Superior temporal gyrus (tissue), 1 donor: ENCODE measurements at regions not wholly inside any gene's neighbourhood (a gene's known extent, or its start where the extent isn't known, plus 50 kb on each side); places are given as distances from the start of the nearest gene placed in this dataset.

ENCODE experiments used
- DNase-seq: peaks from one replicate; pipeline ENCODE4 v3.0.0-alpha.2; 2016; ENCODE audit errors: extremely low spot score

GRCh38 chr2:206845877-206846276 lies 80.5 kb downstream of the FASTKD2 start:
- DNase-seq, result no peak

- no peak for DNase-seq
These were observed 80.9 kb downstream of the FASTKD2 start for GRCh38 chr2:206846331-206846730.

GRCh38 chr2:206846981-206847834 lies 81.8 kb downstream of the FASTKD2 start:
- DNase-seq, result peak; percentile 27

GRCh38 chr2:206850369-206850768 lies 85.0 kb downstream of the FASTKD2 start:
- DNase-seq, result no peak

GRCh38 chr2:206851521-206851920 lies 86.1 kb downstream of the FASTKD2 start:
- DNase-seq, result no peak

GRCh38 chr2:206853915-206854314 lies 85.4 kb upstream of the CPO start:
- no peak for DNase-seq

- DNase-seq, result peak; percentile 17
These were observed 83.5 kb upstream of the CPO start for GRCh38 chr2:206855585-206856433.

- DNase-seq, result no peak
These were observed 82.8 kb upstream of the CPO start for GRCh38 chr2:206856513-206856912.

GRCh38 chr2:206858687-206859329 lies 80.5 kb upstream of the CPO start:
- no peak for DNase-seq

- DNase-seq, result no peak
These were observed 80.0 kb upstream of the CPO start for GRCh38 chr2:206859330-206859739.

- DNase-seq, result no peak
These were observed 76.1 kb upstream of the CPO start for GRCh38 chr2:206863196-206863595.

GRCh38 chr2:206863716-206864115 lies 75.6 kb upstream of the CPO start:
- no peak for DNase-seq

- DNase-seq, result peak; percentile 69
These were observed 72.3 kb upstream of the CPO start for GRCh38 chr2:206867006-206867405.

- no peak for DNase-seq
These were observed 69.4 kb upstream of the CPO start for GRCh38 chr2:206869824-206870495.

GRCh38 chr2:206873423-206873822 lies 65.9 kb upstream of the CPO start:
- DNase-seq, result no peak

GRCh38 chr2:206875701-206876100 lies 63.6 kb upstream of the CPO start:
- no peak for DNase-seq

GRCh38 chr2:206876216-206876860 lies 63.0 kb upstream of the CPO start:
- no peak for DNase-seq

- DNase-seq, result no peak
These were observed 57.5 kb upstream of the CPO start for GRCh38 chr2:206881708-206882410.

GRCh38 chr2:206886696-206887095 lies 52.6 kb upstream of the CPO start:
- no peak for DNase-seq

- no peak for DNase-seq
These were observed 51.6 kb upstream of the CPO start for GRCh38 chr2:206887745-206888144.
